K562 (cell line): ENCODE measurements at regions not wholly inside any gene's neighbourhood (a gene's known extent, or its start where the extent isn't known, plus 50 kb on each side); places are given as distances from the start of the nearest gene placed in this dataset.

Experiments used
- MNT ChIP-seq, 2 experiments: fragments of 450-650 bp; conservative IDR thresholded peaks; 2 replicates each; pipeline ENCODE4 v1.6.1; 2017; ENCODE audit warnings: mild to moderate bottlenecking in 2 of 2, moderate library complexity in 2 of 2
- MTA2 ChIP-seq: fragments of 450-650 bp; IDR thresholded peaks from 2 replicates; pipeline ENCODE4 v1.6.1; 2016; ENCODE audit warnings: low read depth
- NFE2 ChIP-seq: IDR thresholded peaks from 2 replicates; pipeline ENCODE4 v1.6.1; 2014; ENCODE audit warnings: antibody characterized with exemption, low read depth
- PRDM10 ChIP-seq: fragments of 450-650 bp; IDR thresholded peaks from 2 replicates; pipeline ENCODE4 v1.6.1; 2018; ENCODE audit not compliant: partially characterized antibody
- ZNF324 ChIP-seq: fragments of 250-450 bp; sonication (Bioruptor Pico); IDR thresholded peaks from 2 replicates; pipeline ENCODE4 v1.4.0; 2020; ENCODE audit warnings: mild to moderate bottlenecking
- ZNF586 ChIP-seq: fragments of 450-650 bp; formaldehyde crosslinking; conservative IDR thresholded peaks from 2 replicates; pipeline ENCODE4 v1.4.0; 2020; ENCODE audit warnings: mild to moderate bottlenecking, moderate library complexity

- TF ChIP-seq MNT (conservative IDR thresholded peaks at IDR 0.05) (0 out of 4 replicates have a peak, but pooled peaks of 1 of the 2 experiments have one; percentile 18), PRDM10 (no peak), ZNF324 (CRISPR knock-in tag) (0 out of 2 replicates have a peak, but pooled peaks have one; percentile 56), MTA2 (0 out of 2 replicates have a peak, but pooled peaks have one; percentile 39), NFE2 (peak; percentile 95), ZNF586 (no peak)
Measured at GRCh38 chr11:10990160-10990559, 132.3 kb upstream of the ZBED5 start (continued).
